ENCODE measurements at regions not wholly inside any gene's neighbourhood (a gene's known extent, or its start where the extent isn't known, plus 50 kb on each side); places are given as distances from the start of the nearest gene placed in this dataset.

- TF ChIP-seq CTCF (IDR thresholded peaks at IDR 0.05; ENCODE audit: low read depth, low read length), result no peak
- TF ChIP-seq EZH2phosphoT487 (IDR thresholded peaks at IDR 0.05; ENCODE audit: low read depth), result no peak
These were observed 123.1 kb upstream of the PJA2 start for GRCh38 chr5:109532773-109533364.
